GM06990 (cell line): ENCODE measurements at regions not wholly inside any gene's neighbourhood (a gene's known extent, or its start where the extent isn't known, plus 50 kb on each side); places are given as distances from the start of the nearest gene placed in this dataset.

Experiments used
- DNase-seq: peaks from one replicate; pipeline ENCODE4 v3.0.0-alpha.2; 2011; ENCODE audit not compliant: insufficient read length; ENCODE audit errors: extremely low read depth
- H3K27me3 ChIP-seq: replicated peaks from 2 replicates; pipeline ENCODE4 v1.6.0; 2011; ENCODE audit warnings: low read length; ENCODE audit not compliant: control insufficient read depth, insufficient read depth
- H3K36me3 ChIP-seq: 2 replicates; pipeline ENCODE4 v1.5.1; 2011; ENCODE audit warnings: low read length; ENCODE audit not compliant: control insufficient read depth, insufficient read depth
- H3K4me3 ChIP-seq: replicated peaks from 2 replicates; pipeline ENCODE4 v1.5.1; 2011; ENCODE audit warnings: low read depth, mild to moderate bottlenecking, control low read depth, low read length
- CTCF ChIP-seq: IDR thresholded peaks from 2 replicates; pipeline ENCODE4 v1.5.1; 2011; ENCODE audit warnings: low read length, control low read depth, mild to moderate bottlenecking, inconsistent platforms; ENCODE audit not compliant: insufficient read depth, poor library complexity, severe bottlenecking

- DNase-seq = no peak
Measured at GRCh38 chr1:21340230-21340945, 50.1 kb upstream of the ECE1 start.

More at GRCh38 chr1:21340230-21340945, 50.1 kb upstream of the ECE1 start:
- TF ChIP-seq CTCF = no peak
- Histone ChIP-seq H3K4me3 (no peak overlapping the region), H3K27me3 (no peaks in the 10 kb centered on the region; the same call in 1 of the 2 replicates), H3K36me3 (no peaks in the 10 kb centered on the region)
